Ascending aorta (tissue), 2 donors: ENCODE measurements at regions not wholly inside any gene's neighbourhood (a gene's known extent, or its start where the extent isn't known, plus 50 kb on each side); places are given as distances from the start of the nearest gene placed in this dataset.

Source experiments
- DNase-seq, 2 donors: peaks; one replicate each; pipeline ENCODE4 v3.0.0-alpha.2; 2019; ENCODE audit warnings: low spot score in 2 of 2
- H3K27ac ChIP-seq, 2 donors: fragments of 200-600 bp; sonication (generic); one replicate each; pipeline ENCODE4 v1.5.1; 2016 to 2017; ENCODE audit warnings: mild to moderate bottlenecking in 1 of 2
- H3K27me3 ChIP-seq: fragments of 200-600 bp; sonication (generic); one replicate; pipeline ENCODE4 v1.5.1; 2017
- H3K36me3 ChIP-seq, 2 donors: fragments of 200-600 bp; sonication (generic); one replicate each; pipeline ENCODE4 v1.5.1; 2016
- H3K4me1 ChIP-seq, 2 donors: fragments of 200-600 bp; sonication (generic); one replicate each; pipeline ENCODE4 v1.5.1; 2016 to 2017; ENCODE audit warnings: mild to moderate bottlenecking in 1 of 2
- H3K4me3 ChIP-seq, 2 donors: fragments of 200-600 bp; sonication (generic); one replicate each; pipeline ENCODE4 v1.5.1; 2016 to 2017; ENCODE audit warnings: mild to moderate bottlenecking in 1 of 2
- H3K9me3 ChIP-seq, 2 donors: fragments of 200-600 bp; sonication (generic); one replicate each; pipeline ENCODE4 v1.5.1; 2016
- CTCF ChIP-seq, 3 experiments: fragments of 200-600 bp in 2 of 3; fragments of 450-650 bp in 1 of 3; sonication (generic) in 2 of 3; IDR thresholded peaks; one replicate each; pipeline ENCODE4 v1.5.1; 2016 to 2019; ENCODE audit warnings: antibody characterized with exemption in 3 of 3, mild to moderate bottlenecking in 1 of 3, moderate library complexity in 1 of 3
- intact Hi-C: fragments of 100-400 bp; cut with DNase I; formaldehyde crosslinking; loops from one replicate; pipeline ENCODE4 v1.15.1; 2023

- Histone ChIP-seq H3K27me3 (no peaks in the 10 kb centered on the region), H3K9me3 (peaks cover 2 to 7% of the 10 kb centered on the region in 2 donors), H3K4me1 (no peaks in the 10 kb centered on the region), H3K4me3 (no peak overlapping the region), H3K27ac (no peak overlapping the region), H3K36me3 (no peaks in the 10 kb centered on the region)
- TF ChIP-seq CTCF (IDR thresholded peaks at IDR 0.05): no peak
- no peak for DNase-seq
- intact Hi-C loops: no loop called here
Measured at GRCh38 chr5:174816858-174817257, 92.5 kb downstream of the MSX2 start.

- H3K9me3 ChIP-seq: peaks cover 2 to 7% of the 10 kb centered on the region in 2 donors
- H3K27ac ChIP-seq: no peak overlapping the region
- TF ChIP-seq CTCF (IDR thresholded peaks at IDR 0.05): no peak
- no peaks in the 10 kb centered on the region for H3K27me3 ChIP-seq
- H3K4me1 ChIP-seq: no peaks in the 10 kb centered on the region
- no peaks in the 10 kb centered on the region for H3K36me3 ChIP-seq
- no peak overlapping the region for H3K4me3 ChIP-seq
- no peak for DNase-seq
- intact Hi-C loops: no loop called here
Measured at GRCh38 chr5:174811438-174811837, 87.1 kb downstream of the MSX2 start.

- Histone ChIP-seq H3K36me3 (no peaks in the 10 kb centered on the region), H3K27ac (no peak overlapping the region), H3K27me3 (no peaks in the 10 kb centered on the region), H3K9me3 (peaks cover 0 to 6% of the 10 kb centered on the region in 2 donors), H3K4me3 (no peak overlapping the region), H3K4me1 (no peaks in the 10 kb centered on the region)
- TF ChIP-seq CTCF (IDR thresholded peaks at IDR 0.05): no peak
- DNase-seq: no peak
- intact Hi-C loops: no loop called here
Measured at GRCh38 chr5:174810796-174811195, 86.4 kb downstream of the MSX2 start.

- Histone ChIP-seq H3K4me3 (no peak overlapping the region), H3K27me3 (no peaks in the 10 kb centered on the region), H3K36me3 (no peaks in the 10 kb centered on the region), H3K9me3 (peaks cover 0 to 5% of the 10 kb centered on the region in 2 donors), H3K27ac (no peak overlapping the region), H3K4me1 (no peaks in the 10 kb centered on the region)
- no peak for TF ChIP-seq CTCF (IDR thresholded peaks at IDR 0.05)
- no peak for DNase-seq
- intact Hi-C loops: no loop called here
Measured at GRCh38 chr5:174807471-174807870, 83.1 kb downstream of the MSX2 start.

- Histone ChIP-seq H3K27me3 (no peaks in the 10 kb centered on the region), H3K4me1 (no peaks in the 10 kb centered on the region), H3K9me3 (peaks cover 0 to 5% of the 10 kb centered on the region in 2 donors), H3K27ac (no peak overlapping the region), H3K4me3 (no peak overlapping the region), H3K36me3 (no peaks in the 10 kb centered on the region)
- no peak for DNase-seq
- intact Hi-C loops: no loop called here
- no peak for TF ChIP-seq CTCF (IDR thresholded peaks at IDR 0.05)
Measured at GRCh38 chr5:174806729-174807128, 82.3 kb downstream of the MSX2 start.

- Histone ChIP-seq H3K27me3 (no peaks in the 10 kb centered on the region), H3K36me3 (no peaks in the 10 kb centered on the region), H3K27ac (no peak overlapping the region), H3K4me3 (no peak overlapping the region), H3K4me1 (no peaks in the 10 kb centered on the region), H3K9me3 (peaks cover 0 to 5% of the 10 kb centered on the region in 2 donors)
- intact Hi-C loops: no loop called here
- DNase-seq: no peak
- TF ChIP-seq CTCF (IDR thresholded peaks at IDR 0.05): no peak
Measured at GRCh38 chr5:174801798-174802197, 77.4 kb downstream of the MSX2 start.
